Stimulated activated naive B cell treated with anti-CD40 and anti-IgM and Interleukin-4, amounts not matched to agents 10 μg/mL and 1 μg/mL and 100 μg/mL, for 72 hours (primary cell): ENCODE measurements at regions not wholly inside any gene's neighbourhood (a gene's known extent, or its start where the extent isn't known, plus 50 kb on each side); places are given as distances from the start of the nearest gene placed in this dataset.
A peak's percentile ranks its signal among the peaks of the same experiment; 100 is the strongest.

ENCODE experiments used
- ATAC-seq, 2 donors: fragments of 150-1000 bp; cut with Tn5 transposase; replicated peaks; 2 replicates each; pipeline ENCODE4 v1.10.0; 2021; ENCODE audit warnings: moderate library complexity in 1 of 2
- DNase-seq: peaks from one replicate; pipeline ENCODE4 v3.0.0; 2021
- H3K27ac Mint-ChIP-seq: one replicate; pipeline ENCODE4 v1.8.0; 2022; ENCODE audit warnings: mild to moderate bottlenecking, mixed read lengths
- H3K27me3 Mint-ChIP-seq, 2 donors: one replicate each; pipeline ENCODE4 v1.8.0; 2022; ENCODE audit warnings: mixed read lengths in 2 of 2
- H3K36me3 Mint-ChIP-seq, 2 donors: one replicate each; pipeline ENCODE4 v1.8.0; 2022; ENCODE audit warnings: mixed read lengths in 2 of 2, mild to moderate bottlenecking in 1 of 2
- H3K4me1 Mint-ChIP-seq, 2 donors: one replicate each; pipeline ENCODE4 v1.8.0; 2022; ENCODE audit warnings: mixed read lengths in 2 of 2, mild to moderate bottlenecking in 1 of 2
- H3K4me3 Mint-ChIP-seq, 2 donors: one replicate each; pipeline ENCODE4 v1.8.0; 2022; ENCODE audit warnings: mild to moderate bottlenecking in 2 of 2, mixed read lengths in 2 of 2, moderate library complexity in 1 of 2
- H3K9me3 Mint-ChIP-seq, 2 donors: one replicate each; pipeline ENCODE4 v1.8.0; 2022; ENCODE audit warnings: mixed read lengths in 2 of 2, mild to moderate bottlenecking in 1 of 2

- Mint-ChIP-seq H3K36me3 (no peaks in the 10 kb centered on the region), H3K27ac (no peak overlapping the region), H3K9me3 (peaks cover 0 to 2% of the 10 kb centered on the region in 2 donors), H3K4me1 (peaks cover 4 to 6% of the 10 kb centered on the region in 2 donors), H3K4me3 (no peak overlapping the region), H3K27me3 (peaks cover 12 to 13% of the 10 kb centered on the region in 2 donors)
- DNase-seq: no peak
- no peak for ATAC-seq
These were observed 114.7 kb upstream of the ERCC6L2 start for GRCh38 chr9:95760791-95761190.

GRCh38 chr9:95757439-95757838 lies 118.1 kb upstream of the ERCC6L2 start:
- no peak overlapping the region for H3K27ac Mint-ChIP-seq

GRCh38 chr9:95756986-95757385 lies 118.5 kb upstream of the ERCC6L2 start:
- Mint-ChIP-seq H3K4me3 (no peak overlapping the region), H3K36me3 (no peaks in the 10 kb centered on the region), H3K27me3 (peaks cover 7 to 18% of the 10 kb centered on the region in 2 donors), H3K4me1 (no peaks in the 10 kb centered on the region), H3K27ac (no peak overlapping the region), H3K9me3 (no peaks in the 10 kb centered on the region)
- ATAC-seq (no peak), DNase-seq (no peak)

More at GRCh38 chr9:95757439-95757838, 118.1 kb upstream of the ERCC6L2 start:
- peaks cover 8 to 20% of the 10 kb centered on the region in 2 donors for H3K27me3 Mint-ChIP-seq
- peaks cover 1 to 2% of the 10 kb centered on the region in 2 donors for H3K4me1 Mint-ChIP-seq
- no peak overlapping the region for H3K4me3 Mint-ChIP-seq
- no peaks in the 10 kb centered on the region for H3K36me3 Mint-ChIP-seq
- no peaks in the 10 kb centered on the region for H3K9me3 Mint-ChIP-seq
- ATAC-seq (peak; percentile 45 to 69), DNase-seq (no peak)

- no peak overlapping the region for H3K4me3 Mint-ChIP-seq
- DNase-seq: no peak
These were observed 119.4 kb upstream of the ERCC6L2 start for GRCh38 chr9:95756101-95756500.

GRCh38 chr9:95755421-95755730 lies 120.1 kb upstream of the ERCC6L2 start:
- no peaks in the 10 kb centered on the region for H3K9me3 Mint-ChIP-seq
- H3K27me3 Mint-ChIP-seq: peaks cover 12 to 23% of the 10 kb centered on the region in 2 donors

More at GRCh38 chr9:95756101-95756500, 119.4 kb upstream of the ERCC6L2 start:
- Mint-ChIP-seq H3K27ac (no peak overlapping the region), H3K4me1 (peaks cover 0 to under 1% of the 10 kb centered on the region in 2 donors), H3K36me3 (no peaks in the 10 kb centered on the region), H3K9me3 (no peaks in the 10 kb centered on the region), H3K27me3 (peaks cover 9 to 20% of the 10 kb centered on the region in 2 donors)
- ATAC-seq: no peak

GRCh38 chr9:95754533-95755420 lies 120.7 kb upstream of the ERCC6L2 start:
- Mint-ChIP-seq H3K9me3 (no peaks in the 10 kb centered on the region), H3K4me3 (no peak overlapping the region), H3K4me1 (peaks cover 0 to 3% of the 10 kb centered on the region in 2 donors), H3K36me3 (no peaks in the 10 kb centered on the region), H3K27ac (peak overlapping the region; percentile 16), H3K27me3 (peaks cover 7 to 18% of the 10 kb centered on the region in 2 donors)
- ATAC-seq (no peak), DNase-seq (no peak)

More at GRCh38 chr9:95755421-95755730, 120.1 kb upstream of the ERCC6L2 start:
- DNase-seq (no peak), ATAC-seq (no peak)
- no peak overlapping the region for H3K4me3 Mint-ChIP-seq
- no peaks in the 10 kb centered on the region for H3K36me3 Mint-ChIP-seq
- no peak overlapping the region for H3K27ac Mint-ChIP-seq
- peaks cover 0 to 3% of the 10 kb centered on the region in 2 donors for H3K4me1 Mint-ChIP-seq

GRCh38 chr9:95753762-95754465 lies 121.6 kb upstream of the ERCC6L2 start:
- ATAC-seq: no peak
- H3K36me3 Mint-ChIP-seq: no peaks in the 10 kb centered on the region
- H3K27me3 Mint-ChIP-seq: peaks cover 9 to 21% of the 10 kb centered on the region in 2 donors
- no peak overlapping the region for H3K27ac Mint-ChIP-seq
- H3K4me1 Mint-ChIP-seq: peaks cover 0 to 3% of the 10 kb centered on the region in 2 donors
- DNase-seq: no peak
- no peak overlapping the region for H3K4me3 Mint-ChIP-seq
- H3K9me3 Mint-ChIP-seq: no peaks in the 10 kb centered on the region

GRCh38 chr9:95752129-95752731 lies 123.3 kb upstream of the ERCC6L2 start:
- Mint-ChIP-seq H3K36me3 (no peaks in the 10 kb centered on the region), H3K4me3 (no peak overlapping the region), H3K27ac (no peak overlapping the region), H3K4me1 (peaks cover 0 to 3% of the 10 kb centered on the region in 2 donors), H3K9me3 (no peaks in the 10 kb centered on the region), H3K27me3 (peaks cover 16 to 28% of the 10 kb centered on the region in 2 donors)
- DNase-seq (no peak), ATAC-seq (no peak)

- ATAC-seq: no peak
- Mint-ChIP-seq H3K27me3 (peaks cover 16 to 31% of the 10 kb centered on the region in 2 donors), H3K27ac (no peak overlapping the region), H3K9me3 (no peaks in the 10 kb centered on the region), H3K4me1 (peaks cover 0 to 3% of the 10 kb centered on the region in 2 donors), H3K36me3 (no peaks in the 10 kb centered on the region), H3K4me3 (no peak overlapping the region)
- no peak for DNase-seq
These were observed 124.0 kb upstream of the ERCC6L2 start for GRCh38 chr9:95751520-95751790.

GRCh38 chr9:95750725-95751519 lies 124.6 kb upstream of the ERCC6L2 start:
- Mint-ChIP-seq H3K27me3 (peaks cover 16 to 35% of the 10 kb centered on the region in 2 donors), H3K4me3 (no peak overlapping the region), H3K4me1 (peaks cover 0 to 3% of the 10 kb centered on the region in 2 donors), H3K36me3 (no peaks in the 10 kb centered on the region), H3K27ac (no peak overlapping the region), H3K9me3 (no peaks in the 10 kb centered on the region)
- ATAC-seq (peak; percentile 47 to 54), DNase-seq (no peak)

GRCh38 chr9:95749493-95749892 lies 126.0 kb upstream of the ERCC6L2 start:
- no peak for ATAC-seq
- Mint-ChIP-seq H3K36me3 (no peaks in the 10 kb centered on the region), H3K27me3 (peaks cover 16 to 35% of the 10 kb centered on the region in 2 donors), H3K9me3 (no peaks in the 10 kb centered on the region), H3K4me1 (peaks cover 0 to 3% of the 10 kb centered on the region in 2 donors), H3K27ac (no peak overlapping the region), H3K4me3 (no peak overlapping the region)
- no peak for DNase-seq

- peaks cover 0 to 5% of the 10 kb centered on the region in 2 donors for H3K4me1 Mint-ChIP-seq
- ATAC-seq: no peak
- no peaks in the 10 kb centered on the region for H3K9me3 Mint-ChIP-seq
- no peak for DNase-seq
- H3K27ac Mint-ChIP-seq: no peak overlapping the region
- no peak overlapping the region for H3K4me3 Mint-ChIP-seq
- no peaks in the 10 kb centered on the region for H3K36me3 Mint-ChIP-seq
- peaks cover 26 to 36% of the 10 kb centered on the region in 2 donors for H3K27me3 Mint-ChIP-seq
These were observed 128.9 kb upstream of the ERCC6L2 start for GRCh38 chr9:95746408-95747180.

GRCh38 chr9:95742821-95743220 lies 132.7 kb upstream of the ERCC6L2 start:
- Mint-ChIP-seq H3K4me1 (peaks cover 0 to 2% of the 10 kb centered on the region in 2 donors), H3K4me3 (no peak overlapping the region), H3K9me3 (no peaks in the 10 kb centered on the region), H3K36me3 (no peaks in the 10 kb centered on the region), H3K27ac (no peak overlapping the region), H3K27me3 (peaks cover 20 to 23% of the 10 kb centered on the region in 2 donors)
- DNase-seq (no peak), ATAC-seq (no peak)
